Tibial nerve (tissue), 4 donors: ENCODE measurements at regions not wholly inside any gene's neighbourhood (a gene's known extent, or its start where the extent isn't known, plus 50 kb on each side); places are given as distances from the start of the nearest gene placed in this dataset.
A peak's percentile ranks its signal among the peaks of the same experiment; 100 is the strongest.

Experiments
- DNase-seq, 2 donors: peaks; one replicate each; pipeline ENCODE4 v3.0.0-alpha.2; 2019; ENCODE audit warnings: low spot score in 2 of 2
- H3K27ac ChIP-seq, 4 donors: fragments of 200-600 bp; sonication (generic) in 3 of 4; one replicate each; pipeline ENCODE4 v1.5.1; 2017 to 2019; ENCODE audit warnings: mild to moderate bottlenecking in 1 of 4
- H3K27me3 ChIP-seq, 2 donors: fragments of 200-600 bp; sonication (generic) in 1 of 2; one replicate each; pipeline versions ENCODE4 v1.5.1 to v1.6.0; 2017 to 2019
- H3K36me3 ChIP-seq, 3 donors: fragments of 200-600 bp; sonication (generic); one replicate each; pipeline ENCODE4 v1.5.1; 2018 to 2019
- H3K4me1 ChIP-seq, 4 donors: fragments of 200-600 bp; sonication (generic) in 3 of 4; one replicate each; pipeline ENCODE4 v1.5.1; 2017 to 2019
- H3K4me3 ChIP-seq, 4 donors: fragments of 200-600 bp; sonication (generic) in 3 of 4; one replicate each; pipeline ENCODE4 v1.5.1; 2017 to 2019; ENCODE audit warnings: mild to moderate bottlenecking in 1 of 4, moderate library complexity in 1 of 4
- H3K9me3 ChIP-seq, 4 donors: fragments of 200-600 bp; sonication (generic) in 3 of 4; one replicate each; pipeline ENCODE4 v1.5.1; 2017 to 2019
- CTCF ChIP-seq, 5 experiments: fragments of 200-600 bp in 3 of 5; fragments of 450-650 bp in 2 of 5; sonication (generic) in 3 of 5; IDR thresholded peaks; one replicate each; pipeline ENCODE4 v1.5.1; 2016 to 2019; ENCODE audit warnings: antibody characterized with exemption in 5 of 5, mild to moderate bottlenecking in 3 of 5, moderate library complexity in 2 of 5
- EP300 ChIP-seq, 2 donors: sonication (generic); formaldehyde crosslinking; IDR thresholded peaks; one replicate each; pipeline ENCODE4 v1.6.1; 2017; ENCODE audit warnings: antibody characterized with exemption in 2 of 2, mild to moderate bottlenecking in 1 of 2
- POLR2A ChIP-seq, 2 donors: fragments of 450-650 bp; IDR thresholded peaks; one replicate each; pipeline ENCODE4 v1.6.1; 2017; ENCODE audit warnings: antibody characterized with exemption in 2 of 2, mild to moderate bottlenecking in 2 of 2, moderate library complexity in 2 of 2
- WGBS, 2 donors: methylation state at CpG; one replicate each; pipeline ENCODE4 v1.1.5; 2018; 5-methylcytosine and 5-hydroxymethylcytosine counted together

- Histone ChIP-seq H3K27ac (no peak overlapping the region), H3K36me3 (no peaks in the 10 kb centered on the region), H3K4me3 (no peak overlapping the region), H3K4me1 (no peaks in the 10 kb centered on the region), H3K9me3 (no peaks in the 10 kb centered on the region), H3K27me3 (peaks cover 0 to 6% of the 10 kb centered on the region in 2 donors)
- peak; percentile 39 to 53 (median 49) for TF ChIP-seq CTCF (IDR thresholded peaks at IDR 0.05)
- TF ChIP-seq EP300 (IDR thresholded peaks at IDR 0.05): no peak
- TF ChIP-seq POLR2A (IDR thresholded peaks at IDR 0.05): no peak
- 17 to 20% methylated on average over 8 of the region's 8 CpGs for WGBS, 2 donors
- DNase-seq: peak; percentile 27 to 55
Observed at GRCh38 chr19:29263305-29264135, 50.6 kb upstream of the UQCRFS1 start.

- no peak overlapping the region for H3K27ac ChIP-seq
- TF ChIP-seq POLR2A (IDR thresholded peaks at IDR 0.05) (no peak), EP300 (IDR thresholded peaks at IDR 0.05) (no peak), CTCF (IDR thresholded peaks at IDR 0.05) (no peak)
- H3K4me1 ChIP-seq: no peaks in the 10 kb centered on the region
- H3K27me3 ChIP-seq: peaks cover 0 to 7% of the 10 kb centered on the region in 2 donors
- H3K4me3 ChIP-seq: no peak overlapping the region
- H3K9me3 ChIP-seq: no peaks in the 10 kb centered on the region
- no peak for DNase-seq
- no peaks in the 10 kb centered on the region for H3K36me3 ChIP-seq
- 90 to 100% methylated on average over 5 to 7 of the region's 7 CpGs for WGBS, 2 donors
Observed at GRCh38 chr19:29264897-29265296, 51.9 kb upstream of the UQCRFS1 start.

GRCh38 chr19:29265436-29265835 is 52.5 kb upstream of the UQCRFS1 start:
- DNase-seq: no peak
- 73 to 78% methylated on average over 6 of the region's 6 CpGs for WGBS, 2 donors
- no peaks in the 10 kb centered on the region for H3K9me3 ChIP-seq
- H3K36me3 ChIP-seq: no peaks in the 10 kb centered on the region
- H3K4me1 ChIP-seq: no peaks in the 10 kb centered on the region
- no peak for TF ChIP-seq POLR2A (IDR thresholded peaks at IDR 0.05)
- H3K4me3 ChIP-seq: no peak overlapping the region
- H3K27ac ChIP-seq: no peak overlapping the region
- peaks cover 0 to 7% of the 10 kb centered on the region in 2 donors for H3K27me3 ChIP-seq

GRCh38 chr19:29266001-29266400 is 53.0 kb upstream of the UQCRFS1 start:
- no peak overlapping the region for H3K27ac ChIP-seq
- no peaks in the 10 kb centered on the region for H3K36me3 ChIP-seq
- H3K27me3 ChIP-seq: peaks cover 0 to 7% of the 10 kb centered on the region in 2 donors
- 44 to 49% methylated on average over 4 of the region's 4 CpGs for WGBS, 2 donors
- H3K4me3 ChIP-seq: no peak overlapping the region
- no peak for TF ChIP-seq CTCF (IDR thresholded peaks at IDR 0.05)
- TF ChIP-seq POLR2A (IDR thresholded peaks at IDR 0.05): no peak
- no peak for TF ChIP-seq EP300 (IDR thresholded peaks at IDR 0.05)
- no peak for DNase-seq
- no peaks in the 10 kb centered on the region for H3K4me1 ChIP-seq
- no peaks in the 10 kb centered on the region for H3K9me3 ChIP-seq

DNA sequence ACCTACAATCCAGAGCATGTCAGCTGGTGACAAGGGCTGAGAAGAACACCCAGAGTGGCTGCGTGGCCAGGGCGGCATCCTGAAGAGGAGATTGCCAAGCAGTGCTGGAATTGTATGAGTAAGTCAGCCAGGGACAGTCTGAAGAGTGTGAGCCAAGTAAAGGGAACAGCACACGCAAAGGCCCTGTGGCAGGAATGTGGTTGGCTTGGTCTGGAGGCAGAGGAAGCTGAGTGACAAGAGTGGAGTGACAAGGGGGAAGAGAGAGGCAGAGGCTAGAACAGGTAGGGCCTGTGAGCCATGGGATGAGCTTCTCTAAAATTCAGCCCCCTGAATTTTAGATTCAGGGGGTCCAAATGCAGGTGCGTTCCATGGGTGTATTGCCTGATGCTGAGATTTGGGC is 53.7 kb upstream of the UQCRFS1 start:
- no peak for DNase-seq
- Histone ChIP-seq H3K36me3 (no peaks in the 10 kb centered on the region), H3K27ac (no peak overlapping the region), H3K4me1 (no peaks in the 10 kb centered on the region), H3K4me3 (no peak overlapping the region), H3K9me3 (peaks cover 0 to 6% (median 0%) of the 10 kb centered on the region in 4 donors), H3K27me3 (peaks cover 0 to 7% of the 10 kb centered on the region in 2 donors)
- WGBS, 2 donors: 83 to 84% methylated on average over 4 of the region's 4 CpGs
- TF ChIP-seq CTCF (IDR thresholded peaks at IDR 0.05) (no peak), POLR2A (IDR thresholded peaks at IDR 0.05) (no peak), EP300 (IDR thresholded peaks at IDR 0.05) (no peak)
